Activated T-cell treated with anti-CD3 and anti-CD28 coated beads, Interleukin-2, amount 50 U/mL, for 72 hours (primary cell): ENCODE measurements at regions not wholly inside any gene's neighbourhood (a gene's known extent, or its start where the extent isn't known, plus 50 kb on each side); places are given as distances from the start of the nearest gene placed in this dataset.

Experiments
- ATAC-seq, 2 donors: fragments of 150-1000 bp; cut with Tn5 transposase; replicated peaks in 1 of 2; 2 replicates each; pipeline ENCODE4 v1.10.0; 2021; ENCODE audit warnings: moderate library complexity in 2 of 2, mild to moderate bottlenecking in 1 of 2
- DNase-seq, 2 donors: peaks; one replicate each; pipeline ENCODE4 v3.0.0; 2021 to 2022; ENCODE audit warnings: mixed read lengths in 1 of 2
- H3K27ac Mint-ChIP-seq: one replicate; pipeline ENCODE4 v1.8.0; 2022; ENCODE audit warnings: mild to moderate bottlenecking, moderate library complexity, mixed read lengths
- H3K27me3 Mint-ChIP-seq: one replicate; pipeline ENCODE4 v1.8.0; 2022; ENCODE audit warnings: low read depth, mixed read lengths
- H3K36me3 Mint-ChIP-seq, 2 donors: one replicate each; pipeline ENCODE4 v1.8.0; 2022; ENCODE audit warnings: mixed read lengths in 2 of 2, mild to moderate bottlenecking in 1 of 2; ENCODE audit not compliant: insufficient read depth in 2 of 2
- H3K4me1 Mint-ChIP-seq: one replicate; pipeline ENCODE4 v1.8.0; 2022; ENCODE audit warnings: low read depth, mixed read lengths
- H3K4me3 Mint-ChIP-seq, 2 donors: one replicate each; pipeline ENCODE4 v1.8.0; 2022; ENCODE audit warnings: mild to moderate bottlenecking in 2 of 2, mixed read lengths in 2 of 2, moderate library complexity in 2 of 2
- H3K9me3 Mint-ChIP-seq, 2 donors: one replicate each; pipeline ENCODE4 v1.8.0; 2022; ENCODE audit warnings: mixed read lengths in 2 of 2

DNA sequence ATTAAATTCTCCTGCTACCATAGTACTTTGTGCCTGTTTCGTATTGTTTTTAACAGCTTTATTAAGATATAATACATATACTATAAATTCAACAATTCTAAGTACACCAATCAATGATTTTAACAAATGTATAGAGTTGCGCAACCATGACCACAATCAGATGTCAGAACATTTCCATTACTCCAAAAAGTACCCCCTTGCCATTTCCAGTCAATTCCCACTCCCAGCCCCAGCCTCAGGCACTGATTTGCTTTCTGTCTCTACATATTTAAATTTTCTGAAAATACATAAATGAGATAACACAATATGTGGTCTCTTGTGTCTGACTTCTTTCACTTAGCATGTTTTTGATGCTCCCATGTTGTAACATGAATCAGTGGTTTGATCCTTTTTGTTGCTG lies 193.9 kb downstream of the FIGN start:
- Mint-ChIP-seq H3K4me1 (no peaks in the 10 kb centered on the region), H3K36me3 (no peaks in the 10 kb centered on the region), H3K27me3 (no peaks in the 10 kb centered on the region), H3K27ac (no peak overlapping the region), H3K9me3 (peaks cover 7 to 10% of the 10 kb centered on the region in 2 donors), H3K4me3 (no peak overlapping the region)
- ATAC-seq (no peak), DNase-seq (no peak)

DNA sequence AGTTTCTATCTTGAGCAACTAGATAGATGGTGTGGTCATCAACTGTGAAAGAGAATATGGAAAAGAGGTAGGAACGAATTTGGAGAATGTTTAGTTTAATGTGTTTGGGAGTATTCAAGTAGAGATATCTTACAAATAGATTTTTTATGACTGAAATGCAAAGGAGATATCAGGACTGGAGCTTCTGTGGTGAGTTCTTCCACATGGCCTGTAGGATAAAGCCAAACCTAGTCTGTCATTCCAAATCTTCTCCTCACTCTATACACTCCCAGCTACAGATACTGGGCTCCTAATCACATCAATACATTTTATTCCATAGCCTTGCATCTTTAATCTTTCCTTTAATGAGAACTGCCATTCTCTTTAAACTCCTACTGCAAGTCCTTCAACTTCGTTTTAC lies 194.3 kb downstream of the FIGN start:
- Mint-ChIP-seq H3K4me1 (no peaks in the 10 kb centered on the region), H3K27me3 (no peaks in the 10 kb centered on the region), H3K36me3 (no peaks in the 10 kb centered on the region), H3K27ac (no peak overlapping the region), H3K4me3 (no peak overlapping the region), H3K9me3 (peaks cover 7 to 10% of the 10 kb centered on the region in 2 donors)
- ATAC-seq, result no peak
- no peak for DNase-seq

DNA sequence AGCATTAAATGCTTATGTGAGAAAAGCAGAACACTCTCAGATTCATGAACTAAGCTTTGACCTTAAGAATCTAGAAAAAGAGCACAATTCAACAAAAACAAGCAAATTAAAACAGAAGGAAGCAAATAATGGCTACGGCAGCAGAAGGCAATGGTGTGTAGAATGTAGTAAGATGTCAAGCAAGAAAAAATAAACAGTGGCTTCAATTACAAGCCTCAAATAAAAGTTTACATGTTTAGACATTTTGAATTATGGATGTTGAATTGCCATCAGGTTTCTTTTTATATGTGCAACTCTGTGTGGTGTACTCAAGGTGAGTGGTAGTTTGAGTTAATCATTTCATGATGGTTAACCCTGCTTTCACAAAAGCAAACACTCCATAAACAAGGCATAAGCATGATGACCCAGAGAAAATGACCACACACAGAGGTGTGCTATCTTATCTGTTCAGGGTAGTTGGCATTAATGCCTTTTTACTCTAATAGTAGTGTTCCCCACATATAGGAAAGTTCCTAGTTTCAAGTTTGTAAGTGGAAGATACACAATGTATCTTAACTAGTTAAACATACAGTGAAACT lies 207.1 kb downstream of the FIGN start:
- Mint-ChIP-seq H3K36me3 (no peaks in the 10 kb centered on the region), H3K27ac (no peak overlapping the region), H3K27me3 (no peaks in the 10 kb centered on the region), H3K9me3 (peaks cover 5 to 12% of the 10 kb centered on the region in 2 donors), H3K4me1 (no peaks in the 10 kb centered on the region), H3K4me3 (no peak overlapping the region)
- ATAC-seq (no peak), DNase-seq (no peak)

DNA sequence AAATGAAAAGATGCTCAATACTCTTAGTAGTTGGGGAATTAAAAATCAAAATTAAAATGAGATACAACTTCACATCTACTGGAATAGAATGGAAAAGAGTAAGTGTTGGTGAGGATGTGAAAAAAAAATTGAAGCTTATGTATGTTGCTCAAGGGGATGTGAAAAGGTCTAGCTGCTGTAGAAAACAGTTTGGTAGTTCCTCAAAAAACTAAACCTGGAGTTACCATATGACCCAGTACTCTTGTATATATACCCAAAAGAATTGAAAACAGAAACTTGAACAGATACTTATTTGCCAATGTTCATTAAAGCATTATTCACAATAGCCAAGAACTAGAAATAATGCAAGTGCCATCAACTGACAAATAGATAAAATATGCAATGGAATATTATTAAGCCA lies 208.4 kb downstream of the FIGN start:
- DNase-seq, result no peak
- Mint-ChIP-seq H3K27me3 (no peaks in the 10 kb centered on the region), H3K4me1 (no peaks in the 10 kb centered on the region), H3K4me3 (no peak overlapping the region), H3K27ac (no peak overlapping the region), H3K36me3 (no peaks in the 10 kb centered on the region), H3K9me3 (peaks cover 7 to 16% of the 10 kb centered on the region in 2 donors)
- no peak for ATAC-seq

DNA sequence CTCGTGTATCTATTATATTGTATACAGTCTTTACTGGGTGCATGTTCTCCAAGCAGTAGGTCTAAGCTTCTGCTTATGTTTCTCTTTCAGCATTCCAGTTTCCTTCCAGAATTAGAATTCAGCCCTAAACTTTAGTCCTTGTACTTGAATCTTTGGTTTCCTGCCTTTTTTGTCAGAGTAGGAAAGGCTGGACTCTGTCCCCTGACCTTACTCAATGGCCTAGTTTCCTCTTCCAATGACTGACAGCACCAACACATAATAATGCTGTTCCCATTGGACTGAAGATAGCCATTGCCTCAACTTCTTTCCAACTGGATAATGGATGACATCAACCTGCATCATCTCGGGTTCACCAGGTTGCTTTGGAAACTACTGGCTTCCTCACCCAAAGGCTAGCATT lies 217.0 kb downstream of the FIGN start:
- Mint-ChIP-seq H3K9me3 (peaks cover 14 to 15% of the 10 kb centered on the region in 2 donors), H3K27me3 (no peaks in the 10 kb centered on the region), H3K36me3 (no peaks in the 10 kb centered on the region), H3K4me3 (no peak overlapping the region), H3K27ac (no peak overlapping the region), H3K4me1 (no peaks in the 10 kb centered on the region)
- ATAC-seq (no peak), DNase-seq (no peak)

DNA sequence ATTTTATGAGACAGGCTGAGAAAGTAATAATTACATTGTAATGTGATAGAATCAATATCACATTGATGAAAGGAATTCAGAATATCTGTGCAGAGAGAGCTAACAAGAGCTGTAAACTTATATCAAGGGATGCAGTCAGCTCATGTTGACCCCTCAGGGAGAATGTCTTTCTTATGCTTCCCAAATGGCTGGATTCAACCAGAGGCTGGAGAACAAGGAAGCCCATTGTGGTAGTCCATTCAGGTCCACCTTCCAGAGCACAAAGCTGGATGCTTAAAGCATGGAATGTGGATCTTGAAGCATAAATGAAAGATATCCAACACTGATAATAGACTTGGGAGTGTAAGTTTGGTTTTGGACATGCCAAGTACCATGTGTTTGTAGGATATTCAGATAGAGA lies 220.0 kb downstream of the FIGN start:
- no peak overlapping the region for H3K27ac Mint-ChIP-seq
- H3K4me1 Mint-ChIP-seq, result no peaks in the 10 kb centered on the region
- DNase-seq, result no peak
- ATAC-seq, result no peak
- peaks cover 14 to 19% of the 10 kb centered on the region in 2 donors for H3K9me3 Mint-ChIP-seq
- no peak overlapping the region for H3K4me3 Mint-ChIP-seq
- H3K27me3 Mint-ChIP-seq, result no peaks in the 10 kb centered on the region
- H3K36me3 Mint-ChIP-seq, result no peaks in the 10 kb centered on the region

DNA sequence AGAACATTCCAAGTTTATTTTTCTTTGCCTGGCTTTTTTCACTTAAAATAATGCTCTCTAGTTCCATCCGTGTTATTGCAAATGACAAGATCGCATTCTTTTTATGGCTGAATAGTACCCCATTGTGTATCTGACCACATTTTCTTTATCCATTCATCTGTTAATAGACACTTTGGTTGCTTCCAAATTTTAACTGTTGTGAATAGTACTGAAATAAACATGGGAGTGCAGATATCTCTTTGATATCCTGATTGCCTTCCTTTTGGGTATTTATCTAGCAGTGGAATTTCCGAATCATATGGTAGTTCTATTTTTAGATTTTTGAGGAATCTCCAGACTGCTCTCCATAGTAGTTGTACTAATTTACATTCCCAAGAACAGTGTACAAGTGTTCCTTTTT lies 230.5 kb downstream of the FIGN start:
- DNase-seq (no peak), ATAC-seq (no peak)
- no peaks in the 10 kb centered on the region for H3K36me3 Mint-ChIP-seq
- H3K27me3 Mint-ChIP-seq, result no peaks in the 10 kb centered on the region
- H3K27ac Mint-ChIP-seq, result no peak overlapping the region
- no peaks in the 10 kb centered on the region for H3K4me1 Mint-ChIP-seq
- H3K4me3 Mint-ChIP-seq, result no peak overlapping the region
- peaks cover 4 to 12% of the 10 kb centered on the region in 2 donors for H3K9me3 Mint-ChIP-seq

DNA sequence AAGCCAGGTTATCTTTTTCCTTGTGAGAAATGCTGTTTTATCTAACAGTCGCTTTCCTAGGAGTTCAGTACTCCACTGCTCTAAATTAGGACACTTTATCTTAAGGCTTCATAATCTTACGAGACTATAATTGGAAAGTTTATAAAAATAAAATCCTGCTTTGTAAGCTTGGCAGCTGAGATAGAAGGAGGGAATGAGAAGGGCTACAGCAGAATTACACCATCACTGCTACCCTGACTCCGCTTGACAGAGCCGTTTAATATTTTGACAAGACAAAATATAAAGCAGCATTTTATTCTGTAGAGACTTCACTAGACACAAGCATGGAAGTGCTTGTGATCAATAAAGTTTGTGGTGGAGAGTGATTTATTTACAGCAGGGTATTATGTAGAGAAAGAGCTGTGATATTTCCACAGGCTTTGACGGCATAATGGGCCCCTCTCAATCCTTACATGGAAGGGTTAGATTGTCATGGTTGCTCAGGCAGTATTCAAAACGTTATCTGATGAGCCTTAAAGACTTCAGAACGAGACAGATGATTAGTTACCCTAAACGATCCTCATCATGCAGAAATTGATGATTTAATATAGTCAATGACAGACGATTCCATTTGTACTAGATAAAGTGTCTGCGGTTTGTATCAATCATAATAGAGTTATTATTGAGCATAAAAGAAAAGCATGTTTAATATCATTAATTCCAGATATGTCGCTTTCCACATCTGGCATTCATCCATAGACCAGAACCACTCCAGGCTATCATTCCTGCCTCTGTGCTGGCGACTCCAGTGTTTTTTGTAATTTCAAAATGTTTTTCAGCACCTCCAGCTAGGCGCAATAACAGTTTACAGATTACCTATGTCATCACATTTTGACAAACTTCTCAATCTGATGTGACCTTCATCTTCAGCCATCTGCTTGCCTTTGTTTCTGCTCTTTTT lies 242.2 kb downstream of the FIGN start:
- Mint-ChIP-seq H3K36me3 (no peaks in the 10 kb centered on the region), H3K4me3 (no peak overlapping the region), H3K4me1 (no peaks in the 10 kb centered on the region), H3K27me3 (no peaks in the 10 kb centered on the region), H3K9me3 (peaks cover 4 to 5% of the 10 kb centered on the region in 2 donors), H3K27ac (no peak overlapping the region)
- no peak for ATAC-seq
- no peak for DNase-seq

DNA sequence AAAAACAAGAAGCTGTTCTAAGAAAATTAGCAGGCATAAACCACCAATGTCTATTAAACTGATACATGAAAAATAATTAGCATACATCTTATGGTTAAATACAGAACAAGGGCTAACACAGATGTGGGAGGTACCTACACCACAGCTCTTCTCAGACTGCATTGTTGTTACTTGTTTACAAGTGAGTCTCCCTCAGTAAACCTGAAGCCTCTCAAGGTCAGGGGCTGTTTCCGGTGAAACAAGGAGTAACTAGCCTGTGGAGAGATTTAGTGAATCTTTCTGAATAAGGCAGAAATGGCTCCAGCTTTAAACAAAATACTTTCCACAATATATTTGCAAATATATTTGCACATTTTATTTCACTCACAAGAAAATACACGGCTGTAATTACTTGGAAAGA lies 244.0 kb downstream of the FIGN start:
- DNase-seq (no peak), ATAC-seq (no peak)
- Mint-ChIP-seq H3K36me3 (no peaks in the 10 kb centered on the region), H3K27me3 (no peaks in the 10 kb centered on the region), H3K4me3 (no peak overlapping the region), H3K27ac (no peak overlapping the region), H3K4me1 (no peaks in the 10 kb centered on the region), H3K9me3 (peaks cover 1 to 5% of the 10 kb centered on the region in 2 donors)

DNA sequence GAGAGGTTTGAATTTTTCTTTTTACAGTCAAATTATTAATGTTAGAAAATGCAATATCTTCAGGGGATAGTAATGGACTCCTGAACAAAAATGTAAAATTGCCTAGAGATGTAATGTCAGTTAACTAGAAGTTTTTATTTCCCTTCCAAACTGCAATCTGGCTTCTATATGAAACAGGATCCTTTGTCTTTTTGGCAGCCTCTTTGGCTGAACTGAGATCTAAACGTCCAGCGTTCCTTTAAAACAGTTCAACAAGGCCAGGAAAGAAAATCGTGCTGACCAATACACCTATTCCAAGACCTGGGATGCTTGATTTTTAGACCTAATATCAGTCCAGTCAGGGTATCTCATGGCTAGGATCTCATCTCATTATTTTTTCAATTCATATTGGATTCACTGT lies 245.5 kb downstream of the FIGN start:
- Mint-ChIP-seq H3K27ac (no peak overlapping the region), H3K9me3 (peaks cover 0 to 1% of the 10 kb centered on the region in 2 donors), H3K36me3 (no peaks in the 10 kb centered on the region), H3K4me3 (no peak overlapping the region), H3K27me3 (no peaks in the 10 kb centered on the region), H3K4me1 (no peaks in the 10 kb centered on the region)
- ATAC-seq (no peak), DNase-seq (no peak)

DNA sequence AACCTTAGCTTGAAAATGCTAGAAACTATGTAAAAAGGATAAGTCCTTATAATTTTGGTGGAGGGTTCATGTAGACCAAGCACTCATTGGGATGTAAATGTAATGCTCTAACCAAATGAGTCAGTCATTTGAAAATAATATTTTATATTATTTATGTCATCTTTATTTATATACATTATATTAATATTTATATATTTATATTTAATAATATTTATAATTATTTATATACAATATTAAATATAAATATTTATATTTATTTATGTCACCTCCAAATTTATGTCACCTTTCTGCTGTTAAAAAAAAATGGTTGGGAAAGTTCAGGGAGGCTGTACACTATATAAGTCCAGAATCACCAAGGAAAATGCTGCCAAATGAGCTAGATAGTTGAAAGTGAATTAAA lies 254.3 kb downstream of the FIGN start:
- Mint-ChIP-seq H3K4me1 (no peaks in the 10 kb centered on the region), H3K27me3 (no peaks in the 10 kb centered on the region), H3K9me3 (no peaks in the 10 kb centered on the region), H3K36me3 (no peaks in the 10 kb centered on the region), H3K27ac (no peak overlapping the region), H3K4me3 (no peak overlapping the region)
- DNase-seq, result no peak
- ATAC-seq, result no peak

DNA sequence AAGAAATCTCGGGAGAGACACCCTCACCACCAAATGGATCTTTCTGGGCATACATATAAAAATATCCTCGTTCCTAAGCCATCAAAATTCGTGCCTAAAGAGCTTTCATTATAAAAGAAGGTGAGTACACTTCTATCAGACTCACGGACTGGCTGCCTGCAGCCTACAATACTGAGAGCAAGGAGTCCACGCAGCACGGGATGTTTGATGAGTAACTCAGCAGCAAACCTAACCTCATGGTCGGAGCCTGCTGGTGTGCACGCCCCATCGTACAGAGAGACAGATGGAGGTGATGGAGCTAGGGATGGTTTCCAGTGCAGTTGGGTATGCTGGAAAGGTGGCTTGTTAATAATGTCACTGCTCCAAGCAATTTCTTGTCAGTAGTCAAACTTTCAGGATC lies 256.2 kb downstream of the FIGN start:
- Mint-ChIP-seq H3K9me3 (no peaks in the 10 kb centered on the region), H3K27me3 (no peaks in the 10 kb centered on the region), H3K4me3 (no peak overlapping the region), H3K36me3 (no peaks in the 10 kb centered on the region), H3K27ac (no peak overlapping the region), H3K4me1 (no peaks in the 10 kb centered on the region)
- ATAC-seq (no peak), DNase-seq (no peak)

DNA sequence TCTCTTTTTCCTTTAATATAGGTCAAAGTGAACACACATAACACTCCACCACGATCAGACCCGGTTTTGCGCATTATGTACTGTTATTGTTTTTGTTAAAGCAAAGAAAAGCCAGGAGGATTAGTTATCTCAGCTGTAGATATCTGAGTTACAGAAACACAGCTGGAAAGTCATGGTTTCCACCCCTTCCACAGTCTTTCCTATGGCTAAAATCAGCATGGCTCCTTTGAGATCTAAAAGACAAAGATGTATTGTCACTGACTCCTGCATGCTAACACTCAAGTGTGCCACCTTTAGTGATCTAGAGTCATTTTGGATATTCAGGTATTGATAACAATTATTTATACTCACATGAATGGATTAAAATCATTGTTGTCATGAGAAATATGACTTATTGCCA lies 260.0 kb downstream of the FIGN start:
- Mint-ChIP-seq H3K27me3 (no peaks in the 10 kb centered on the region), H3K9me3 (peaks cover 0 to 4% of the 10 kb centered on the region in 2 donors), H3K36me3 (no peaks in the 10 kb centered on the region), H3K27ac (no peak overlapping the region), H3K4me3 (no peak overlapping the region), H3K4me1 (no peaks in the 10 kb centered on the region)
- ATAC-seq (no peak), DNase-seq (no peak)

DNA sequence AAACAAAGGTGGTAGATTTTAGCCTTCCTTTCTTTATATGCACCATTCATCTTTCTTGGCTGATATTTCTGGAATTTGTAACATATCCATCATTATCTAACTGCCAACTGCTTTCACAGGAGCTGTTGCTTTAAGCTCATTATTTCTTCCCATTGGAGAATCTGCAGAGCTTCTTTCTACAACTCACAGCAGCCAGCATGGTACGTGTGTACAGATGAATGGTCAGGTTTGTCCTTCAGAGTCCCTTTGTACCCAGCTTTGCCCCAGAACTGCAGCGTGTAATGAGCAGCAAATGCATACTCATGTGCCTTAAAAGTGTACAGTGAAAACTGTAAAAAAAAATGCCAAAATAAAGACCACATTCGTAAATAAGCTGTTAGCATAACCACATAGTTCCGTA lies 260.9 kb downstream of the FIGN start:
- Mint-ChIP-seq H3K4me3 (no peak overlapping the region), H3K27ac (no peak overlapping the region), H3K9me3 (peaks cover 0 to 4% of the 10 kb centered on the region in 2 donors), H3K36me3 (no peaks in the 10 kb centered on the region), H3K4me1 (no peaks in the 10 kb centered on the region), H3K27me3 (no peaks in the 10 kb centered on the region)
- ATAC-seq, result no peak
- no peak for DNase-seq
